SK-N-MC (cell line): ENCODE measurements at regions not wholly inside any gene's neighbourhood (a gene's known extent, or its start where the extent isn't known, plus 50 kb on each side); places are given as distances from the start of the nearest gene placed in this dataset.

ENCODE experiments used
- EZH2 ChIP-seq: fragments of 200-600 bp; sonication (generic); IDR thresholded peaks from one replicate; pipeline ENCODE4 v1.6.1; 2017; ENCODE audit warnings: antibody characterized with exemption
- POLR2AphosphoS5 ChIP-seq: IDR thresholded peaks from 2 replicates; pipeline ENCODE4 v1.6.1; 2012; ENCODE audit warnings: mild to moderate bottlenecking, low read depth, low read length, borderline replicate concordance

DNA sequence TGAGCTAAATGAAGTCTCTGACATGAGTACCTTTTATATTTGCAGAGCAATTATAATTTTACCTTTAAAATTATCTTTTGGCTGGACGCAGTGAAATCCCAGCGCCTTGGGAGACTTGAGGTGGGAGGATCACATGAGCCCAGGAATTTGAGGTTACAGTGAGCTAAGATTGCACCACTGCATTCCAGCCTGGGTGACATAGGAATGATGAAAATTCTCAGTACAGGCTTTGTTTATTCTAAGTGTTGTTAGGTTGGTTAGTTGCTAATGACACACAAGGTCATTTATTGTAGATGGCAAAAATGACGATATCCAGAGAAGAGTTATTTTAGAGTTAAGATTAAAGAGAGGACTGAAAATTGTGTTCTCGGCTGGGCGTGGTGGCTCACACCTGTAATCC, 87.6 kb downstream of the XRCC2 start:
- no peak for TF ChIP-seq POLR2AphosphoS5
- no peak for TF ChIP-seq EZH2
